Lower leg skin (tissue), 4 donors: ENCODE measurements at regions not wholly inside any gene's neighbourhood (a gene's known extent, or its start where the extent isn't known, plus 50 kb on each side); places are given as distances from the start of the nearest gene placed in this dataset.

Experiments
- DNase-seq, 2 donors: peaks; one replicate each; pipeline ENCODE4 v3.0.0-alpha.2; 2019; ENCODE audit warnings: low spot score in 2 of 2
- H3K4me3 ChIP-seq: fragments of 200-600 bp; sonication (generic); 2 replicates; pipeline ENCODE4 v1.5.1; 2017; ENCODE audit warnings: mild to moderate bottlenecking, low read depth; ENCODE audit not compliant: poor library complexity, severe bottlenecking
- CTCF ChIP-seq, 3 donors: fragments of 450-650 bp; IDR thresholded peaks; one replicate each; pipeline ENCODE4 v1.5.1; 2016; ENCODE audit warnings: antibody characterized with exemption in 3 of 3, mild to moderate bottlenecking in 3 of 3, moderate library complexity in 2 of 3
- POLR2A ChIP-seq, 2 donors: fragments of 450-650 bp; IDR thresholded peaks; one replicate each; pipeline ENCODE4 v1.6.1; 2016 to 2017; ENCODE audit warnings: antibody characterized with exemption in 2 of 2, mild to moderate bottlenecking in 1 of 2, moderate library complexity in 1 of 2
- WGBS, 2 donors: methylation state at CpG; one replicate each; pipeline ENCODE4 v1.1.5; 2018; 5-methylcytosine and 5-hydroxymethylcytosine counted together
- intact Hi-C: fragments of 100-400 bp; cut with DNase I; formaldehyde crosslinking; loops from one replicate; pipeline ENCODE4 v1.15.0; 2023; ENCODE audit warnings: low total_unique reads

- 70 to 71% methylated on average over 4 of the region's 4 CpGs for WGBS, 2 donors
- no peak for TF ChIP-seq POLR2A (IDR thresholded peaks at IDR 0.05)
- TF ChIP-seq CTCF (IDR thresholded peaks at IDR 0.05) = no peak
- no peak for DNase-seq
- no peak overlapping the region for H3K4me3 ChIP-seq
- intact Hi-C loops = no loop called here
These were observed 631.8 kb downstream of the GABRG2 start for GRCh38 chr5:162699361-162699760.

- 62 to 73% methylated on average over 2 of the region's 2 CpGs for WGBS, 2 donors
- DNase-seq = no peak
- intact Hi-C loops = no loop called here
- TF ChIP-seq CTCF (IDR thresholded peaks at IDR 0.05) = no peak
- TF ChIP-seq POLR2A (IDR thresholded peaks at IDR 0.05) = no peak
- H3K4me3 ChIP-seq = no peak overlapping the region
These were observed 636.3 kb downstream of the GABRG2 start for GRCh38 chr5:162703914-162704313.

GRCh38 chr5:162711244-162711643 is 643.7 kb downstream of the GABRG2 start:
- 82 to 85% methylated on average over 4 of the region's 4 CpGs for WGBS, 2 donors
- intact Hi-C loops = no loop called here
- H3K4me3 ChIP-seq = no peak overlapping the region
- DNase-seq = no peak
- TF ChIP-seq CTCF (IDR thresholded peaks at IDR 0.05) (no peak), POLR2A (IDR thresholded peaks at IDR 0.05) (no peak)

- no peak overlapping the region for H3K4me3 ChIP-seq
- no peak for TF ChIP-seq POLR2A (IDR thresholded peaks at IDR 0.05)
- TF ChIP-seq CTCF (IDR thresholded peaks at IDR 0.05) = no peak
- intact Hi-C loops = no loop called here
- DNase-seq = no peak
These were observed 652.1 kb downstream of the GABRG2 start for GRCh38 chr5:162719720-162720119.

- H3K4me3 ChIP-seq = no peak overlapping the region
- intact Hi-C loops = no loop called here
- WGBS, 2 donors = 79 to 84% methylated on average over 1 of the region's 1 CpG
- TF ChIP-seq POLR2A (IDR thresholded peaks at IDR 0.05) (no peak), CTCF (IDR thresholded peaks at IDR 0.05) (no peak)
- no peak for DNase-seq
These were observed 653.6 kb downstream of the GABRG2 start for GRCh38 chr5:162721125-162721524.

GRCh38 chr5:162752612-162753011 is 684.8 kb upstream of the CCNG1 start:
- no peak overlapping the region for H3K4me3 ChIP-seq
- 80 to 82% methylated on average over 3 of the region's 3 CpGs for WGBS, 2 donors
- TF ChIP-seq POLR2A (IDR thresholded peaks at IDR 0.05) (no peak), CTCF (IDR thresholded peaks at IDR 0.05) (no peak)
- no peak for DNase-seq
- intact Hi-C loops = no loop called here
